Right lobe of liver (tissue), 6 donors: ENCODE measurements at regions not wholly inside any gene's neighbourhood (a gene's known extent, or its start where the extent isn't known, plus 50 kb on each side); places are given as distances from the start of the nearest gene placed in this dataset.

Source experiments
- ATAC-seq, 4 donors: fragments of 200-7000 bp; cut with Tn5 transposase; one replicate each; pipeline ENCODE4 v1.9.1; 2020; ENCODE audit warnings: mild to moderate bottlenecking in 4 of 4, moderate library complexity in 4 of 4
- DNase-seq, 3 donors: peaks; one replicate each; pipeline ENCODE4 v3.0.0-alpha.2; 2020
- H3K27ac ChIP-seq, 3 donors: fragments of 200-600 bp; one replicate each; pipeline ENCODE4 v1.8.0; 2022
- H3K27me3 ChIP-seq, 2 donors: fragments of 200-600 bp; one replicate each; pipeline ENCODE4 v1.8.0; 2022
- H3K36me3 ChIP-seq, 4 donors: fragments of 200-600 bp; sonication (generic) in 1 of 4; one replicate each; pipeline versions ENCODE4 v1.5.1 to v1.8.0; 2017 to 2022; ENCODE audit warnings: control low read depth in 1 of 4
- H3K4me1 ChIP-seq, 4 donors: fragments of 200-600 bp; sonication (generic) in 1 of 4; one replicate each; pipeline versions ENCODE4 v1.5.1 to v1.8.0; 2017 to 2022; ENCODE audit warnings: control low read depth in 1 of 4
- H3K4me3 ChIP-seq, 3 donors: fragments of 200-600 bp; one replicate each; pipeline ENCODE4 v1.8.0; 2022
- H3K9me3 ChIP-seq, 4 donors: fragments of 200-600 bp; sonication (generic) in 1 of 4; one replicate each; pipeline versions ENCODE4 v1.5.1 to v1.8.0; 2017 to 2022; ENCODE audit warnings: control low read depth in 1 of 4
- POLR2A ChIP-seq: fragments of 450-650 bp; IDR thresholded peaks from one replicate; pipeline ENCODE4 v1.6.1; 2017; ENCODE audit warnings: antibody characterized with exemption, mild to moderate bottlenecking
- WGBS: methylation state at CpG from one replicate; pipeline ENCODE4 v1.1.6; 2018; ENCODE audit warnings: low coverage, low lambda C conversion rate; ENCODE audit not compliant: insufficient coverage; ENCODE audit errors: missing lambda C conversion rate; 5-methylcytosine and 5-hydroxymethylcytosine counted together
- intact Hi-C, 2 donors: fragments of 100-400 bp; cut with DNase I; formaldehyde crosslinking; loops; one replicate each; pipeline versions ENCODE4 v1.11.2 to v1.14.1; 2022
- TF ChIP-seq, protein P1 (sequence below), 4 donors: fragments of 200-600 bp in 3 of 4; fragments of 450-650 bp in 1 of 4; IDR thresholded peaks; one replicate each; pipeline versions ENCODE4 v1.5.1 to v1.8.0; 2016 to 2022; ENCODE audit warnings: antibody characterized with exemption in 4 of 4, mild to moderate bottlenecking in 2 of 4
- donor health status: DM: no; HTN: yes; CAD: no.
- donor health status: DM: no; HTN: no; CAD: no.
- donor health status: DM: no; HTN: no; CAD: no.
- donor health status: DM: no; HTN: yes; CAD: no.
- donor health status: DM: no; HTN: yes; CAD: no.

- intact Hi-C loops, result no loop called here
- Histone ChIP-seq H3K36me3 (no peaks in the 10 kb centered on the region), H3K9me3 (no peaks in the 10 kb centered on the region), H3K27ac (no peak overlapping the region), H3K4me3 (no peak overlapping the region), H3K27me3 (no peaks in the 10 kb centered on the region), H3K4me1 (peaks cover 0 to 10% (median 3%) of the 10 kb centered on the region in 4 donors)
- peak in 3 of 4 donors; percentile 16 to 58 (median 16) for ATAC-seq
- TF ChIP-seq, protein P1, sequence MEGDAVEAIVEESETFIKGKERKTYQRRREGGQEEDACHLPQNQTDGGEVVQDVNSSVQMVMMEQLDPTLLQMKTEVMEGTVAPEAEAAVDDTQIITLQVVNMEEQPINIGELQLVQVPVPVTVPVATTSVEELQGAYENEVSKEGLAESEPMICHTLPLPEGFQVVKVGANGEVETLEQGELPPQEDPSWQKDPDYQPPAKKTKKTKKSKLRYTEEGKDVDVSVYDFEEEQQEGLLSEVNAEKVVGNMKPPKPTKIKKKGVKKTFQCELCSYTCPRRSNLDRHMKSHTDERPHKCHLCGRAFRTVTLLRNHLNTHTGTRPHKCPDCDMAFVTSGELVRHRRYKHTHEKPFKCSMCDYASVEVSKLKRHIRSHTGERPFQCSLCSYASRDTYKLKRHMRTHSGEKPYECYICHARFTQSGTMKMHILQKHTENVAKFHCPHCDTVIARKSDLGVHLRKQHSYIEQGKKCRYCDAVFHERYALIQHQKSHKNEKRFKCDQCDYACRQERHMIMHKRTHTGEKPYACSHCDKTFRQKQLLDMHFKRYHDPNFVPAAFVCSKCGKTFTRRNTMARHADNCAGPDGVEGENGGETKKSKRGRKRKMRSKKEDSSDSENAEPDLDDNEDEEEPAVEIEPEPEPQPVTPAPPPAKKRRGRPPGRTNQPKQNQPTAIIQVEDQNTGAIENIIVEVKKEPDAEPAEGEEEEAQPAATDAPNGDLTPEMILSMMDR (IDR thresholded peaks at IDR 0.05), result no peak
- DNase-seq, result no peak
- WGBS, result 74% methylated on average over 3 of the region's 3 CpGs
Measured at GRCh38 chr4:20638825-20639224, 61.4 kb upstream of the PACRGL start.

GRCh38 chr4:20639346-20639745 lies 60.9 kb upstream of the PACRGL start:
- no peak overlapping the region for H3K27ac ChIP-seq
- intact Hi-C loops, result no loop called here
- WGBS, result 5% methylated on average over 1 of the region's 1 CpG
- no peak for TF ChIP-seq POLR2A
- TF ChIP-seq, protein P1 (IDR thresholded peaks at IDR 0.05), result no peak
- H3K4me1 ChIP-seq, result peaks cover 0 to 10% (median 3%) of the 10 kb centered on the region in 4 donors
- H3K27me3 ChIP-seq, result no peaks in the 10 kb centered on the region
- peak; percentile 96 to 99 (median 96) for ATAC-seq
- H3K4me3 ChIP-seq, result no peak overlapping the region
- H3K9me3 ChIP-seq, result no peaks in the 10 kb centered on the region
- DNase-seq, result no peak
- H3K36me3 ChIP-seq, result no peaks in the 10 kb centered on the region

DNA sequence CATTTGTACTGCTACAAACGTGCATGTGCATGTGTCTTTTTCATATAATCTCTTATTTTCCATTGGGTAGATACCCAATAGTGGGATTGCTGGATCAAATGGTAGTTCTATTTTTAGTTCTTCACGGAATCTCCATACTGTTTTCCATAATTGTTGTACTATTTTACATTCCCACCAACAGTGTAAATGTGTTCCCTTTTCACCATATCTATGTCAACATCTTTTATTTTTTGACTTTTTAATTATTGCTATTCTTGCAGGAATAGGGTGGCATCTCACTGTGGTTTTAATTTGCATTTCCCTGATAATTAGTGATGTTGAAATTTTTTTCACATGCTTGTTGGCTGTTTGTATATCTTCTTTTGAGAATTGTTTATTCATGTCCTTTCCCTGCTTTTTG lies 59.3 kb upstream of the PACRGL start:
- 75% methylated on average over 2 of the region's 2 CpGs for WGBS
- Histone ChIP-seq H3K9me3 (no peaks in the 10 kb centered on the region), H3K27me3 (no peaks in the 10 kb centered on the region), H3K4me3 (no peak overlapping the region), H3K4me1 (peaks cover 0 to 11% (median 5%) of the 10 kb centered on the region in 4 donors), H3K27ac (no peak overlapping the region), H3K36me3 (no peaks in the 10 kb centered on the region)
- intact Hi-C loops, result no loop called here
- TF ChIP-seq, protein P1 (IDR thresholded peaks at IDR 0.05), result no peak
- TF ChIP-seq POLR2A, result no peak
- no peak for ATAC-seq
- no peak for DNase-seq

DNA sequence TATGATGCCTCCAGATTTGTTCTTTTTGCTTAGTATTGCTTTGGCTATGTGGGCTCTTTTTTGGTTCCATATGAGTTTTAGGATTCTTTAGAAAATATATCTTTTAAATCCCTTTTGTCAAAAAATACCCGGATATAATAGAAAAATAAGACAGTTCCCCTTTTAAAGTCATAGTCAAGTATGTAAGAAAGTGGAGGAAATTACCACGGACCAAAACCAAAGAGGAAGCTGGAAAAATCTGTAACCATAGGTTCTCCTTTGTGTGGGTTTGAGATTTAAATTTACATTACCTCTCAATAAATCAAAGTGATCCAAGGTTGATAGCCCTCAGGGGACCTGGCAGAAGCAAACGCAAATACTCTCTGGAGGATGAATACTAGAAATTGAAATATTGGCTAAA lies 58.3 kb upstream of the PACRGL start:
- WGBS, result 57% methylated on average over 3 of the region's 3 CpGs
- H3K4me3 ChIP-seq, result no peak overlapping the region
- no peak overlapping the region for H3K27ac ChIP-seq
- TF ChIP-seq POLR2A, result no peak
- TF ChIP-seq, protein P1 (IDR thresholded peaks at IDR 0.05), result no peak
- ATAC-seq (no peak), DNase-seq (no peak)
- H3K9me3 ChIP-seq, result no peaks in the 10 kb centered on the region
- H3K4me1 ChIP-seq, result peaks cover 0 to 19% (median 5%) of the 10 kb centered on the region in 4 donors
- H3K27me3 ChIP-seq, result no peaks in the 10 kb centered on the region
- intact Hi-C loops, result no loop called here
- no peaks in the 10 kb centered on the region for H3K36me3 ChIP-seq

DNA sequence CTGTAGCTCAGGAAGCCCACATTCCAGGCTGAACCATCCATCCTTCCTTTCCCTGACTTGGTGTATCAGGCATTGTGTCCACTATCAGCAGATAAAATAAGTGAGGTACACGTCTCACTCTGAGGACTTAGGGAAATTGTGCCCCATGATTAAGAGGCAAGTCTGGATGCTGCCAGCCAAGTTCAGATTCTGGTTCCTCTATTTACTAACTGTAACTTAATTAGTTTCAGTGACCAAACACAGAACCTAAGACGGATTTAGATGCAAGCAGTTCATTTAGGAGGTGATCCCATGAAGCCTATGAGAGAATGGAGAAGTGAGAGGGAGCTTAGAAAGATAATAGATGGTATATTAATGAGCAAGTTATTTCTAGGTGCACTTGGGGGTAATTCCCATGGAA lies 56.6 kb upstream of the PACRGL start:
- no peaks in the 10 kb centered on the region for H3K36me3 ChIP-seq
- no peak overlapping the region for H3K4me3 ChIP-seq
- WGBS, result 71% methylated on average over 2 of the region's 2 CpGs
- H3K27me3 ChIP-seq, result no peaks in the 10 kb centered on the region
- TF ChIP-seq, protein P1 (IDR thresholded peaks at IDR 0.05), result no peak
- TF ChIP-seq POLR2A, result no peak
- no peak overlapping the region for H3K27ac ChIP-seq
- DNase-seq (no peak), ATAC-seq (no peak)
- intact Hi-C loops, result no loop called here
- H3K9me3 ChIP-seq, result no peaks in the 10 kb centered on the region
- H3K4me1 ChIP-seq, result peaks cover 0 to 20% (median 5%) of the 10 kb centered on the region in 4 donors
